Iris pigment epithelial cell (primary cell): ENCODE measurements at regions not wholly inside any gene's neighbourhood (a gene's known extent, or its start where the extent isn't known, plus 50 kb on each side); places are given as distances from the start of the nearest gene placed in this dataset.

Experiments used
- DNase-seq: peaks from one replicate; pipeline ENCODE4 v3.0.0-alpha.2; 2011; ENCODE audit warnings: low read depth

DNA sequence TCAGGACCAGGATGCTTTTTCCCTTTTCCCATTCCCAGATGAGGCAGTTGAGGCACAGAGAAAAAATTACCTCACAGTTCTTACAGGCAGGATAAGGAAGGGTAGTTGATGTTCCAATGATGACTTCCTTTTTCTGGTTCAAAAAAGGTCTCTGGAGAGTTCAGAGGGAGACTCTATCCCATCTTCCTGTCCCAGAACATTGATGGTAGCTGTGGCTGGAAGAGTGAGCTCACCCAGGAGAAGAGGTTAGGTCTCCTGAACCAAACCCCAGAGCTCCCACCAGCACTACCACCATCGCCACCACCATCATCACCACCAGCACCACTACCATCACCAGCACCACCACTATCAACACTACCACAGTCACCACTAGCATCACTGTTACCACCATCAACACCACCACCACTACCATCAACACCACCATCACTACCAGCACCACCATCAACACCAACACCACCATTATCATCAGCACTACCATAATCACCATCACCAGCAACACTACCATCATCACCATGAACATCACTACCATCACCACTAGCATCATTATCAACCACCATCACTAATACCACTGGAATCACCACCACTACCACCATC lies 105.5 kb upstream of the RUNX3 start:
- DNase-seq: no peak

DNA sequence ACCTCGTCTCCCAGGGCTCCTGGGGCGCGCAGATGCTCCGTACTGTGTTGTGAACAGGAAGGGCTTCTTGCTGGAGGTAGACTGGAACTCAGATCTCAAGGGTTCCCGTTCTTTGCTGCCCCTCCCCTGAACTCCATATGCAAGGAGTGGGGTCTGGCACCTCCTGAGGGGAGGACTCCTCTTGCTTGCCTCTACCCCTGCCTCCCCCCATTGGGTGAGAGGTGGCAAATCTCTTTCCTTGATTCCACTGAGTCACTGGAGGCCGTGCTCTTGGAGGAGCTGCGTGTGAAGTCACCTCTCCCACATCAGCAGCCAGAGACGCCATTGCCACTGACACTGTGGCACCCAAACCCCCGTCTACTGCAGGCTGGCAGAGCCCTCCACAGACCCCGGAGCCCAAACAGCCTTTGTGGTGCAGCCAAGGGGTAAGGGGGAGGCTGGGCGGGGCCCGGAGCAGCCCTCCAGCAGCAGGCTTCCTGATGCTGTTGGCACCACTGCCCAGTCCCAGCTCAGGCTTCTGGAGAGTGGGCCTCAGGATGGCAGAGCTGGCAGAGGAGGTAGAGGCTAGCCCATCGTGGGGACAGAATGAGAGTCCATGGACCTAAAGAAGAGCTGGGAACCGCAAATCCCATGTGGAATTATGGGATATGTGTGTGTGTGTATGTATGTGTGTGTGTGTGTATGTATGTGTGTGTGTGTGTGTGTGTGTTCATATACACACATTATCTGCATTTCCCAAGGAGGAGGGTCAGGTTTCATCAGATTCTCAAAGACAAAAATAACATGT lies 104.9 kb upstream of the RUNX3 start:
- no peak for DNase-seq

DNA sequence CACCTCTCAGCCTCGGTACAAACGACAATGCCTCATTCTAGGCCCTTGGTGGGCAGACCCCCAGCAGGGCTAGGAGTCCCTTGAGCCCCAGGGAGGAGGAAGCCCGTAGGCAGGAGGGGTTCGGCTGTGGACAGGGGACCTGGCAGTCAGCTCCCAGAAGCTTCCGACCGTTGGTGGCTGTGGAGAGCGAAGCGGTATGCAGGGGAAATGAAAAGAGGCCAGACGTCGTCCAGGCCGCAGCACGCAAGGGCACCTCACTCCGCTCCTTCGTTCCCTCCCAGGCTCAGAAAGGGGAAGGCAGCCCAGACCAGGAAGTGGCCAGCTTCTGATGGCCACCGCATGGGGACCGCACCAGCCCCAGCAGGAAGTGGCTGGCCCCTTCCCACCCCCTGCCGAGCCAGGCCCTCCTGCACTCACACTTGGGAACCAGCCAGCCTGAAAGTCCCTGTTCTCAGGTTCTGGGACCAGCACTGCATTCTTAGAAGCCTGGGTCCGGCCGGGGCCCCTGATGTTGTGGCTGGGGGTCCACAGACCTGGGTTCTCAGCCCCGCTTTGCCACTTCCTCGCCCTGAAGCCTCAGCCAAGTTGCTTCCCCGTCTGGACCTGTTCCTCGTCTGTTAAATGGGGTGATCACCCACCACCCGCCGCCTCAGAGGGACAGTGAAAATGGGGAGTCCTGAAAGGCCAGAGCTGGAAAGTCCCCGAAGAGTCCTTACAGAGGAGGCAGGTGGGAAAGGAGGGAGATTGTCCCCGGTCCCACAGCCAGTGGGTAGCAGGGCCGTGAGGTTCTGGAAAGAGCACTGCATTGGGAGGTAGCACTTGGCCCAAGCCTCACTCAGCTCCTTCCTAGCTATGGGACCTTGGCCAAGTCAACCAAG lies 104.0 kb upstream of the RUNX3 start:
- no peak for DNase-seq

DNA sequence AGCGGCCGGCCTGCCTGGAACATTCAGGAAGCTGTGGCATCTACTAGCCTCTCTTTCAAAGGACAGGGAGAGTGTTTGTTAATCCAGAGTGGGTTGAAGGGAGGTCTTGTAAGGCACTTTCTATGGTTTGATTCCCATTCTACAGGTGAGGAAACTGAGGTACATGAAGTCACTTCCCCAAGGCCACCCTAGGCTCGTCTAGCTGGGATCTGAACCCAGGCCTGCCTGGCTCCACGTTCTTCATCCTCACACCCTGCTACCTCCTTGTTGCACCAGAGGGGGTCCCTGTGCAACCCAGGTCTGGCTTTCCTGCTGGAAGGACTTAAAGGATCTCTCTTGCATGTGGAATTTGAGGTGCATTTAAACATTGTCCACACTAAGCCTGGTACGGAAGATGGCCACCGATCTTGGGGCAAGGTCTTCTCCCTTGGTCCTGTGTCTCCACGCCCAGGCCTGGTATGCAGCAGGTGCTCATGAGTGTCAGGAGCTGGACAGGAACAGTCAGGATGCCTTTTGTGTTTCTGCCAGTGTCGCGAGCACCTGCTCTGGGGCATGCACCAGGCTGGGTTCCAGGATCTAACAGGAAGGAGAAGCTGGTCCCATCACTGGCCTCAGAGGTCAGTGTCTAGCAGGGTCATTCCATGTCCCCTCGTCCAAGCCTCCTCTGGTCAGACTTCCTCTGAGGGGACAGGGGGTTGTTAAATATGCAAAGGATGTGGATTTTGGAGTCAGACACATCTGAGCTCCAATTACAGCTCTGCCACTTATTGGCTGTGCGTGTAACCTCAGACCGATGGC lies 103.2 kb upstream of the RUNX3 start:
- DNase-seq: no peak

DNA sequence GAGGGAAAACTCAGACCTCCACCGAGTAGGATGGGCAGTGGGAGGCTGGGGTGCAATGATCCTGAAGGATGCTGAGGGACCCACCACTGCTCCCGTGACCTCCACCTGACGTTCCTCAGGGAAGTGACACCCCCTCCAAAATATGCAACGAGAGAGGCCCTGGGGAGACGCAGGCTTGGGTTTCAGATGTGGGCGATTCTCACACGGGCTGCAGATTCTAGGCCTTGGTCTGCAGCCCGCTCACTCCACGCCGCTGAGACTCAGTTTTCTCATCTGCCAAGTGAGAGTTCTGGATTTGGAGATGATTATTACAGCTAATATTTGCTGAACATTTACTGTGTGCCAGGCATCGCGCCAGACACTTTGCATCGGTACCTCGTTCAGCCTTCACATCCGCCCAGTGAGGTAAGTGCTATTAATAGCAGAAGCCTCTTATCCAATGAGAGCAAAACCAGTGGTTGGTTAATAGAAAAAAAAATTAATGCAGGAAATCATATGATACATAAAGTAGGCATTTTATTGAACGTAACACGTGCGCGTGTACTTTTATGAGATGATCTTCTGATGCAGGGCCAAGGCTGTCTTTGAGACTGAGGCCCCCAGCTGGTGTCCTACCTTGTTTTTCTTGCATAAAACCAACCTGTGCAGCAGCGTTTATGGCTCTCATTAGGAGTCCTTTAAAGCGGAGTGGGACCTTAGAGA lies 102.0 kb upstream of the RUNX3 start:
- peak; percentile 45 for DNase-seq

DNA sequence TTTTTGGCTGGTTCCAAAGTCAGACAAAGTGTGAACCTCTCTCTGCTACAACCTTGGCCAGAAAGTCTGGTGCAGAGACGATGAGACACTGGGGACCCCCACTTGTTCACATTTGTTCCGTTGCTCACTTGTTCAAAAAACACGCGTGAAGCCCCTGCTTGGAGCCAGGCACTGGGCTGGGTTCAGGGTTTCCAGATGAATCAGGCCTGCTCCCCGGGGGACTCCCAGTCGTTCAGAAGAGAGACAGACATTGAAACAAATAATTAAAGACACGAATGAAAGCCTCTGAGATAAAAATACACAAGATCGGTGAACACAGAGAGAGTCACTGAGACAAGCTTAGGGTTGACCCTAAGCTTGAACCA lies 101.5 kb upstream of the RUNX3 start:
- DNase-seq: no peak

DNA sequence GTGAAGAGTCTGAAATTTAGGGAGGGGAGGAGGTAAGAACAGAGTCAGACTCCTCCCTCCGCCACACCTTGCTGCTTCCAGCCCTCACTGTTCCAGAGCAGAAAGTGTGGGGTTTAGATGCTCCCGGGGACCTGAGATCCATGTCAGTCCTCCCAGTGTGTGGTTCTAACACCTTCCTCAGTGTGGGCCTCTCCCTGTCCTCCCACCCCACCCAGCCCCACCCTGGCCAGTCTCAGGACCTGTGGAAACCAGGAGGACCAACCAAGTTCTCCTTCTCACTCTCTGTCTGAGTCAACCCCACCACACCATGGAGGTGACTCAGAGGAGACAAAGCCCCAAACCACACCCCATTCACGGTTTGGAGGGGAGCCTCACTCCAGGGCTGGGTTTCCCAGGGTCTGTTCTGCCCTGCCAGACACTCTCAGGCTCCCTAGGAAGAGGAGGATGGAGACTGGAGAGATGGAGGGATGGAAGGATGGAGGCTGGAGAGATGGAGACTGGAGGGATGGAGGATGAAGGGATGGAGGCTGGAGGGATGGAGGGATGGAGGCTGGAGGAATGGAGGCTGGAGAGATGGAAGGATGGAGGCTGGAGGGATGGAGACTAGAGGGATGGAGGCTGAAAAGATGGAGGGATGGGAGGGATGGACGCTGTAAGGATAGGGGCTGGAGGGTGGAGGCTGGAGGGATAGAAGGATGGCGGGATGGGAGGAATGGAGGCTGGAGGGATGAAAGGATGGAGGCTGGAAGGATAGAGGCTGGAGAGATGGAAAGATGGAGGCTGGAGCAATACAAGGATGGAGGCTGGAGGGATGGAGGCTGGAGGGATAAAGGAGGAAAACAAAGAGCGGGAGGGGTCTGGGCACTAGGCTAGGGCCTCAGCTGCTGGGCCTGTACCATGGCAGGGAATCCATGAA lies 100.9 kb upstream of the RUNX3 start:
- DNase-seq: no peak

DNA sequence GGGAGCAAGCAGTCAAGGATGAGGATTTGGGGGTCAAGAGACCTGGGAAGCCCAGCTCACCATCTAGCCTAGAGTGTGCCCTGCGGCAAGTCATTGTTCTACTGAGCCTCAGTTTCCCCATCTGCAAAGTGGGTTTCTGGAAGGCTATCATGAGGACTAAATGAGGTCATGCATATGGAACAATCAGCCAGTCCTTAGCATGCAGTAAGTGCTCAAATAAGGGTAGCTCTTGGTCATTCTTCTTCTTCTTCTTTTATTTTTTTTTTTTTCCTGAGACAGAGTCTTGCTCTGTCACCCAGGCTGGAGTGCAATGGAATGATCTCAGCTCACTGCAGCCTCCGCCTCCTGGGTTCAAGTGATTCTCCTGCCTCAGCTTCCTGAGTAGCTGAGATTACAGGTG lies 99.9 kb upstream of the RUNX3 start:
- DNase-seq: no peak

DNA sequence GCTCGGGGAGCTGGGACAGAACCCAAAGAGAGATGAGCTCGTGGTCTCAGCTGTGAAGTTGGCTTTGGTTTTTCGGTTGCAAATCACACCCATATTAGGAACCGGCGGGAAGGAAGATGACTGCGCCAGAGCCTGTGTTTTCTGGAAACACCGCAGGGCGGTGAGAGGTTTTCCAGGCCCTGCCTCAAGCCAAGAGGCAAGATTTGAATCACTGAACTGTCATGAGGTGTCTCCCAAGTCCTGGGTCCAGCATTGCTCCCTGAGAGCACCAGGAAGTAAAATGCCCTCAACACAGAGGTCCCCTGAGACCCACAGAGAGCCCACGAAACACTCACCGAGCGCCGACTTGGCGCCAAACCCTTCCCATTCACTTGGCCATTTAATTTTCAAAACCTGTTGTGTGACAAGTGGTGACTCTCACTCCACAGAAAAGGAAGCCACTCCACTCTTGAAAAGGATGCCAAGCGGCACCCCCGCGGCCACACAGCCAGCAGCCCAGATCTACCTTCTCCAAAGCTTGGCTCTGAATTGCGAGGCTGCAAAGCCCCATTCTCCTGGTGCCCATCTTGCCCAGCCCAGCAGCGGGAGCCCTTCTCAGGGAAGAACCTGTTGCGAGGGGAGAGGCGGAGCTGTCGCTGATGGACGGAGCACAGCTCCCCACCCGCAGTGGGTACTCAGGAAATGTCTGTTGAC lies 99.0 kb upstream of the RUNX3 start:
- no peak for DNase-seq

DNA sequence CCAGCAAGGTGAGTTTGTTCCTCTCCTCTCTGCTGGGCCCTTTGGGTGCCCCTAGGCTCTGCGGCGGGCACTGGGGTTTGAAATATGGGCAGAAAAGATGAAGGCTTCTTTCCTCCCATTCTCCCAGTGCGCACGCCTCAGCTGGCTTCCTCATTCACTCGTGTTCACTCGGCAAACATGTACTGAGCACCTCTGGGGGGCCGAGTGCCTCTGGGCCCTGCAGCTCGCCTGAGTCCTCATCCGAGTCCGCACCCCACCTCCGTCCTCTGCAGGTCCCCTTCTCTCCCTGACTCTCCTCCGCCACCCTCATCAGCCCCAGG lies 98.5 kb upstream of the RUNX3 start:
- no peak for DNase-seq

DNA sequence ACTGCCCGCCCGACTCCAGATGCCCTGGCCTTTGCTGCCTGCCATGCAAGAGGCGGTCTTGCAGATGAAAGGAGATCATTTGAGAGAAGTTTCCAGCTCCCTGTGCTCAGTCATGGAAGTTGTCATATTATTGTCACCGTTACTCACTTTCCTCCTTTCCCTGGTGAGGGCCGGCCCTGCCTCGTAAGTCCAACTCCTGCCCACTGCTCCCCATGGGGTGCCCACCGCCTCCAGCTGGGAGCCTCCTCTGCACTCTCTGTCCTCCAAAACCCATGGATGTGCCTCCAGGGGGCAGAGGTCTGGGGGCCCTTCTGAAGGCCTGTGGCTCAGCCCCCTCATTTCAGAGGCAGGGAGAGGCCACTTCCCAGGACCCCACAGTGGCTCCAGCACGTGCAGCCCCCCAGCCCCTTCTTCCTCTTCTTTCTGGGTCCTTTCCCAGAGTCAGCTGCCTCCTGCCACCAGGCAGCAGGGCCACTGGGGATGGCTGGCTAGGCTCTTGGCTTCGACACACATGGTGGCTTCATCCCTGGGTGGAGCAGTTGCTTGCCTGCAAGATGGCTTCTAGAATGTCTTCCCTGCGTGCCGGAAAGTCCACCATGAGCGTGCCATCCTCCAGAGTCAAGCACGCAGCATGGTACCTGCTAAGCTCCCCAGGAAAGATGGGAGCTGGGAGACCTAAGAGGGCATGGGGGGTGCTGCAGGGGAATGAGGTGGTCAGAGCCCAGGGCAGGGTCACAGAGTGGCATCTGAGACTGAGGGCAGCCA lies 97.9 kb upstream of the RUNX3 start:
- no peak for DNase-seq

DNA sequence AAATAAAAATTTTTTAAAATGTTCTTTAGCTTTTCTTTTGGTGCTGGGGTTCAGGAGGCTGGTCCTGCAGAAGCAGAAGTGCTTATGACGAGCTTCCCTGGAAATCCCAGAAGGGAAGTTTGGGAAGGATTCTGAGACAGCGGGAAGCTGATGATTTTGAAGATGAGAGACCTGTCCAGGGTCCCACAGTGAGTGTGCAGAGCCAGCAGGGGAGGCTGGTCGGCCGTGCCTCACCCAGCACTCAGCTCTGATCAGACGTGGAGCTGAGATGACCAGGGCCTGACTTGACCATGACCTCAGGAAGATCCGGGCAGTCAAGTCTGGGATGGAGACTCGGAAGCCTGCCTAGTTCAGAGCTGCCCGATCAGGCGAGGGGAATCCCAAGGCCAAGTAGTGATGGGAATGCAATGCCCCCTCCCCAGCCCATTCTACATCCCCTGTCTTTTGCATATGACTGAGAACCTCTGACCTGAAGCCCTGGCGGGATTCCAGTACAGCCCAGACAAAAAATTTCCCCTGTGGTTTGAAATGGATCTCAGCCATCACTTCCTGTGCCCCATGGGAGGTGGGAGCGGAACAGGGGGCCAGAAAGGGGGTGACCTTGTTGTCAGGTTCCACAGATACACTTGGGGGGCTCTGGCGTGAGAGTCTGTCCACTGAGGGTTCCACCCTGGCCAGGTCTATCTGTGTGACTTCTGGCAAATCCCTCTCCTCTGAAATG lies 96.8 kb upstream of the RUNX3 start:
- no peak for DNase-seq

DNA sequence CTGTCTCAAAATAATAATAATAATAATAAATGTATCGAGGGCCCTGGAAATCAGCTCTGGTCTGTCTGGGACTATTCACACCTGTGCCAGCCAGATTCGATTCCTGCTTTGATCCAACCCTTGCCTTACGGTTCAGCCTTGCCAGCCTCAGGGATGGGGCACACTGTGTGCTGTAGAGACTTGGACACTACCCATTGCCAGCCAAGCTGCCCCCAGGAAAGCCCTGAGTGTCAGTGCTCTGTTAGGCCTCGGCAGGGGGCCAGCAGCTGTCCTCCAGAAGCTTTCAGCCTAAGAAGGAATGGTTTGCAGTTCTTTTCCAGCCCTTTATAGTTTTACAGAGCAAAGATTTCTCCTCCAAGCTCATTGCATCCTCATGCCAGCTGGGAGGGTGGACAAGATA lies 96.2 kb upstream of the RUNX3 start:
- DNase-seq: no peak

DNA sequence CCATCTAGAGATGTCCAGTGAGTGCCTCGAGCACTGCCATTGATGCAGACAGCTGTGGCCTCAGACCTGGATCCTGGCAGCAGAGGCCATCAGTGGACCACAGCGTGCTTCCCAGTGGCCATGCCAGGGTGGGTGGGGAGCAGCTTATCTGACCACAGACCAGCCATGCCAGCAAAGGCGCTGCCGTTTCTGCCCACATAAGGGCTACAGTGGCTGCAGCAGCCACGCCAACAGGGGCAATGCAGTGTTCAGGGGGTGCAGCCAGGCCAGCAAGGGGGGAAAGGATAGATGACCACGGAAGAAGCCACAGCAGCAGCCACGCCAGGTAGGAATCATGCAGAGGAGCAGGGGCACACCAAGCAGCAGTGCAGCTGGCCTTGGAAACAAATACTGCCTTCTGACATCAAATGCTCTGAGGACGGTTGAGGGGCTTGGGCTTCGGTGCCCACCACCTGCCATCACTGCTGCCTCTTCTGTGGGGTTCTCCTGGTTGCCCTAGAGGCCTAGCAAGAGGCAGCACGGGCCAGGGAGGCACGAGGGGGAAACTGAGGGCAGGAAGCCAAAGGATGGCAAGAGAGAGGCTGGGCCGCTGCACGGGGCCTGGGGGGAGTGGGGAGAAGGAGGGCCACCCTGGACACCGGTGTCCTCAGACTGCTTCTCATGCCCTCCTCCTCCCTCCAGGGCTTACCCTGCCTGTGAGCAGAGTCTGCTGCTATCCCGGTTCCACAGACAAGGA lies 94.7 kb upstream of the RUNX3 start:
- no peak for DNase-seq

DNA sequence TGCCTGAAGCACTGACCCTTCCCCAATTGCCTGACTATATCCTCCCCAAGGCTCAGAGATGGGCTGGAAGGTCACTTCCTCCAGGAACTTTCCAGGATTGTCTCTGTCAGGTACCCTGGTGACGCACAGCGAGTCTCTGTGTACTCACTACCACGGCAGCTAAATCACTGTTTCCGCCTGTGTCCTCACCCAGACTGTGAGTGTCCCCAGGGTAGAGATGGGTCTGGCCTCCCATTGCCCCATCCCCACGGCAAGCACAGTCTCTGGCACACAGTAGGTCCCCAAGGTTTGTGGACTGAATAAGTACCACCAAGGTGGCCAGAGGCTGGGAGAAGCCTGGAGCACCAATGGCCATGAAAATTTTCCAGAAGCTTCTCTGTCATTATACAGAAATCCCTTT lies 93.8 kb upstream of the RUNX3 start:
- no peak for DNase-seq

DNA sequence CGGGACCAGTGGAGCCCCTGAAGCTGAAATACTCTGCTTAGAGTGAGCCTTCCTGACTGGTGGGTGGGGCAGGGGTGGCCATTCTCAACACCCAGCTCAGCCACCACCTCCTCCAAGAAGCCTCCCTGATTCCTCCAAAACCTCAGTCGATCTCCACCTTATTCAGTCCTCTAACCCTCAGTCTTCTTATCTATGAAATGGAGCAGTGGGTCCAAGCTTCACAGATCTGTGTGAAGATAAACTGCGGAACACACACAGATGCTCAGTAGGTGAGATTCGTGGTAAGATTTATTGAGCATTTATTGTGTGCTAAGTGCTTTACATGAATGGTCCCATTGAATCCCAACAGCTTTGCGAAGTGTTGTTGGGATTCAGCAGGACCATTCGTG lies 93.1 kb upstream of the RUNX3 start:
- DNase-seq: no peak

DNA sequence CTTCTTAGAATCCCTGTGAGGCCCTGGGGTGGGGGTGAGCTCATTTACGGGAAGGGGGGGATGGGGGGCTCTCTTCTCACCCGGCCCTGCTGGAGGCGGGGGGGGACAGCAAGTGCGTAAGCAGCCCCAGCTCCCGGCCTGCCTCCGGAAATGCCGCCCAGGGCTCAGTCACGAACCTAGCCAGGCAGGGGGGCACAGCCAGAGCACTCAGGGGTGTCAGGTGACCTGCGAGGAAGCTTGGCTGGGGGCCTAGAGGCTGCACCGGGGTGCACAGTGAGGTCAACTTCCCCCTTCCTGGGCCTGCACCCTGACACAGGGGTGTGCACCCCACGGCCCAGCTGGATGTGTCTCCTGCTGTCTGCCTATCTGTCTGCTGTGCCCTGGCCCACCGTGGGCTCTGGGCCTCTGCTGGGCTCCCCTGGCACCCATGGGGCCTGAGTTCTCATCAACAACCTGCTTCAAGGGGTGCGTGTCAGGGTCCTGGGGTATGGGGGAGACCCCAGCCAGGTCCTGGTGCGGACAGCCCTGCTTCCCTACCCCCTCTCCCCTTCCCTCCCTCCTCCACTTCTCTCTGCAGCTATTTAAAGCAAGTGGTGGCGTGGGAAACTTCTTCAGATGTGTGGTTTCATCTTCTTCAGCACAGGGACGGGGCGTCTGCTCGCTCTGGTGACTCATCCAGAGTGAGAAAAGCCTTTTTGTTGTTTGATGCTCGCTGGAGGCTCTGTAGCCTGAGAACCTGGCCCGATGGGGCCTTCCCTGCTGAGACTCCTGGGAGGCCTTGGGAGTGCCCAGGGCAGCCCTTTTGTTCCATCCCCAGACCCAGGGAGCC lies 92.5 kb upstream of the RUNX3 start:
- DNase-seq: peak; percentile 96
